Astrocyte of the cerebellum (primary cell): ENCODE measurements at regions not wholly inside any gene's neighbourhood (a gene's known extent, or its start where the extent isn't known, plus 50 kb on each side); places are given as distances from the start of the nearest gene placed in this dataset.
"Not testable (repeated sequence)": the region's sequence is repeated elsewhere in the genome, so short reads cannot be mapped to it uniquely, and the experiment has no call there.

Experiments
- DNase-seq: peaks from one replicate; pipeline ENCODE4 v3.0.0-alpha.2; 2011; ENCODE audit warnings: low read depth
- H3K4me3 ChIP-seq: 2 replicates; pipeline ENCODE4 v1.5.1; 2011; ENCODE audit warnings: mild to moderate bottlenecking, low read depth, low read length, moderate library complexity
- CTCF ChIP-seq: IDR thresholded peaks from 2 replicates; pipeline ENCODE4 v1.5.1; 2012; ENCODE audit warnings: low read length, low read depth, moderate library complexity, mild to moderate bottlenecking; ENCODE audit errors: missing control alignments
- in situ Hi-C: cut with HindIII; loops from 2 replicates; pipeline ENCODE4 v1.10.0; 2017; ENCODE audit warnings: low sequenced_read_pairs

GRCh38 chr11:135008412-135008811 lies 596.4 kb upstream of the B3GAT1 start:
- no peak for DNase-seq
- TF ChIP-seq CTCF = no peak
- no peak overlapping the region for H3K4me3 ChIP-seq
- in situ Hi-C loops = no loop called here

- TF ChIP-seq CTCF = no peak
- no peak overlapping the region for H3K4me3 ChIP-seq
- DNase-seq = no peak
- in situ Hi-C loops = no loop called here
Measured at GRCh38 chr11:135008001-135008405, 596.0 kb upstream of the B3GAT1 start.

- DNase-seq = no peak
- TF ChIP-seq CTCF = no peak
- in situ Hi-C loops = no loop called here
- H3K4me3 ChIP-seq = no peak overlapping the region
Measured at GRCh38 chr11:135006800-135007199, 594.8 kb upstream of the B3GAT1 start.

GRCh38 chr11:135004495-135004894 lies 592.5 kb upstream of the B3GAT1 start:
- H3K4me3 ChIP-seq = no peak overlapping the region
- no peak for TF ChIP-seq CTCF
- in situ Hi-C loops = no loop called here
- no peak for DNase-seq

GRCh38 chr11:135002236-135002635 lies 590.2 kb upstream of the B3GAT1 start:
- DNase-seq = no peak
- TF ChIP-seq CTCF = no peak
- H3K4me3 ChIP-seq = no peak overlapping the region
- in situ Hi-C loops = no loop called here

- TF ChIP-seq CTCF = no peak
- no peak for DNase-seq
- H3K4me3 ChIP-seq = no peak overlapping the region
- in situ Hi-C loops = no loop called here
Measured at GRCh38 chr11:135001581-135001980, 589.5 kb upstream of the B3GAT1 start.

GRCh38 chr11:135001065-135001464 lies 589.0 kb upstream of the B3GAT1 start:
- in situ Hi-C loops = not testable (repeated sequence)

More at GRCh38 chr11:135001065-135001464, 589.0 kb upstream of the B3GAT1 start:
- not testable (repeated sequence) for DNase-seq, H3K4me3 ChIP-seq
